Fibroblast of the aortic adventitia (primary cell): ENCODE measurements at regions not wholly inside any gene's neighbourhood (a gene's known extent, or its start where the extent isn't known, plus 50 kb on each side); places are given as distances from the start of the nearest gene placed in this dataset.

Source experiments
- DNase-seq: peaks from one replicate; pipeline ENCODE4 v3.0.0-alpha.2; 2010; ENCODE audit warnings: low read depth
- H3K4me3 ChIP-seq: 2 replicates; pipeline ENCODE4 v1.5.1; 2011; ENCODE audit warnings: low read depth, mild to moderate bottlenecking, control low read depth, low read length, moderate library complexity
- CTCF ChIP-seq: IDR thresholded peaks from 2 replicates; pipeline ENCODE4 v1.5.1; 2011; ENCODE audit warnings: mild to moderate bottlenecking, low read length, control low read depth, inconsistent platforms; ENCODE audit not compliant: insufficient read depth

- TF ChIP-seq CTCF, result no peak
- H3K4me3 ChIP-seq, result no peak overlapping the region
- peak; percentile 61 for DNase-seq
These were observed 78.4 kb upstream of the MED9 start for GRCh38 chr17:17398188-17398942.

- H3K4me3 ChIP-seq, result no peak overlapping the region
- TF ChIP-seq CTCF, result no peak
- peak; percentile 53 for DNase-seq
These were observed 77.6 kb upstream of the MED9 start for GRCh38 chr17:17398943-17399926.

- DNase-seq, result no peak
- no peak for TF ChIP-seq CTCF
- H3K4me3 ChIP-seq, result no peak overlapping the region
These were observed 76.7 kb upstream of the MED9 start for GRCh38 chr17:17400070-17400469.

GRCh38 chr17:17400566-17401184, 76.1 kb upstream of the MED9 start:
- no peak for TF ChIP-seq CTCF
- H3K4me3 ChIP-seq, result no peak overlapping the region
- no peak for DNase-seq

GRCh38 chr17:17401271-17401781, 75.5 kb upstream of the MED9 start:
- no peak for TF ChIP-seq CTCF
- no peak for DNase-seq
- H3K4me3 ChIP-seq, result no peak overlapping the region

- no peak for TF ChIP-seq CTCF
- no peak overlapping the region for H3K4me3 ChIP-seq
- no peak for DNase-seq
These were observed 74.2 kb upstream of the MED9 start for GRCh38 chr17:17402558-17402957.
